HEK293 (cell line): ENCODE measurements at regions not wholly inside any gene's neighbourhood (a gene's known extent, or its start where the extent isn't known, plus 50 kb on each side); places are given as distances from the start of the nearest gene placed in this dataset.

Experiments
- CTCF ChIA-PET: fragments of 350-600 bp; formaldehyde crosslinking; extraction: SDS; loops from one replicate; lab custom pipeline; 2021; ENCODE audit warnings: antibody characterized with exemption; lab: Yijun Ruan, JAX
- POLR2A ChIA-PET: fragments of 300-600 bp; formaldehyde crosslinking; extraction: SDS; loops from one replicate; lab custom pipeline; 2020; ENCODE audit warnings: antibody characterized with exemption, inconsistent platforms; lab: Yijun Ruan, JAX
- H3K27ac ChIP-seq: fragments of 200-500 bp; sonication (Bioruptor generic); 2 replicates; pipeline ENCODE4 v1.5.1; 2014; ENCODE audit warnings: low read depth, low read length, control low read depth, inconsistent platforms; ENCODE audit errors: extremely low read depth
- H3K36me3 ChIP-seq, 2 experiments: fragments of 200-500 bp in 1 of 2; sonication (Bioruptor generic) in 1 of 2; 1 replicate in 1 of 2; 2 replicates in 1 of 2; pipeline ENCODE4 v1.5.1; 2014 to 2017; ENCODE audit warnings: inconsistent platforms in 2 of 2, low read length in 2 of 2; ENCODE audit not compliant: control insufficient read depth in 2 of 2, insufficient read depth in 1 of 2
- H3K4me1 ChIP-seq: fragments of 200-500 bp; sonication (Bioruptor generic); 2 replicates; pipeline ENCODE4 v1.5.1; 2014; ENCODE audit warnings: mild to moderate bottlenecking, low read length, inconsistent platforms; ENCODE audit not compliant: control insufficient read depth, insufficient read depth
- H3K4me3 ChIP-seq: 2 replicates; pipeline ENCODE4 v1.5.1; 2011; ENCODE audit warnings: low read depth, mild to moderate bottlenecking, control low read depth, low read length, moderate library complexity
- H3K9me3 ChIP-seq: fragments of 200-500 bp; sonication (Bioruptor generic); 2 replicates; pipeline ENCODE4 v1.5.1; 2014; ENCODE audit warnings: low read depth, low read length, inconsistent platforms; ENCODE audit not compliant: control insufficient read depth, insufficient read depth
- ELK4 ChIP-seq: IDR thresholded peaks from 2 replicates; pipeline ENCODE4 v1.6.1; 2011; ENCODE audit warnings: mild to moderate bottlenecking, low read depth, low read length, borderline replicate concordance
- HIC1 ChIP-seq: fragments of 450-650 bp; formaldehyde crosslinking; IDR thresholded peaks from 2 replicates; pipeline ENCODE4 v1.5.1; 2016; ENCODE audit warnings: missing biosample characterization, missing genetic modification characterization
- HOXD13 ChIP-seq: sonication (generic); formaldehyde crosslinking; IDR thresholded peaks from 2 replicates; pipeline ENCODE4 v1.8.0; 2022; ENCODE audit warnings: missing genetic modification reagents, borderline replicate concordance
- IKZF3 ChIP-seq: fragments of 450-650 bp; IDR thresholded peaks from 2 replicates; pipeline ENCODE4 v1.5.0; 2018; ENCODE audit warnings: missing biosample characterization, mild to moderate bottlenecking, missing genetic modification characterization, moderate library complexity
- KLF16 ChIP-seq: fragments of 450-650 bp; formaldehyde crosslinking; IDR thresholded peaks from 2 replicates; pipeline ENCODE4 v1.5.1; 2017; ENCODE audit warnings: missing biosample characterization, missing genetic modification characterization
- PATZ1 ChIP-seq: fragments of 450-650 bp; formaldehyde crosslinking; IDR thresholded peaks from 2 replicates; pipeline ENCODE4 v1.5.1; 2016; ENCODE audit warnings: missing biosample characterization, missing genetic modification characterization
- SP2 ChIP-seq: fragments of 450-650 bp; formaldehyde crosslinking; IDR thresholded peaks from 2 replicates; pipeline ENCODE4 v1.5.1; 2016; ENCODE audit warnings: missing biosample characterization, missing genetic modification characterization
- TCF7L2 ChIP-seq: IDR thresholded peaks from 2 replicates; pipeline ENCODE4 v1.6.1; 2011; ENCODE audit warnings: low read depth, mild to moderate bottlenecking, inconsistent platforms, low read length, moderate library complexity, borderline replicate concordance
- ZBTB20 ChIP-seq: fragments of 450-650 bp; formaldehyde crosslinking; IDR thresholded peaks from 2 replicates; pipeline ENCODE4 v1.5.1; 2016; ENCODE audit warnings: missing biosample characterization, missing genetic modification characterization
- ZBTB44 ChIP-seq: fragments of 450-650 bp; IDR thresholded peaks from 2 replicates; pipeline ENCODE4 v1.5.1; 2018; ENCODE audit warnings: missing biosample characterization, mild to moderate bottlenecking, missing genetic modification characterization
- ZFP3 ChIP-seq: fragments of 450-650 bp; formaldehyde crosslinking; IDR thresholded peaks from 2 replicates; pipeline ENCODE4 v1.5.1; 2016; ENCODE audit warnings: low read depth, missing biosample characterization, missing genetic modification characterization
- ZNF114 ChIP-seq: fragments of 450-650 bp; formaldehyde crosslinking; IDR thresholded peaks from 2 replicates; pipeline ENCODE4 v1.5.0; 2017; ENCODE audit warnings: missing biosample characterization, missing genetic modification characterization
- ZNF121 ChIP-seq: fragments of 450-650 bp; formaldehyde crosslinking; IDR thresholded peaks from 2 replicates; pipeline ENCODE4 v1.5.1; 2016; ENCODE audit warnings: missing biosample characterization, missing genetic modification characterization
- ZNF132 ChIP-seq: fragments of 450-650 bp; formaldehyde crosslinking; IDR thresholded peaks from 2 replicates; pipeline ENCODE4 v1.5.1; 2017; ENCODE audit warnings: missing biosample characterization, missing genetic modification characterization, borderline replicate concordance
- ZNF423 ChIP-seq: fragments of 450-650 bp; formaldehyde crosslinking; IDR thresholded peaks from 2 replicates; pipeline ENCODE4 v1.5.1; 2016; ENCODE audit warnings: missing biosample characterization, missing genetic modification characterization
- ZNF555 ChIP-seq: fragments of 450-650 bp; formaldehyde crosslinking; conservative IDR thresholded peaks from 2 replicates; pipeline ENCODE4 v1.5.1; 2017; ENCODE audit warnings: missing biosample characterization, mild to moderate bottlenecking, missing genetic modification characterization, inconsistent platforms
- ZNF560 ChIP-seq: fragments of 450-650 bp; formaldehyde crosslinking; IDR thresholded peaks from 2 replicates; pipeline ENCODE4 v1.5.1; 2017; ENCODE audit warnings: missing biosample characterization, missing genetic modification characterization, borderline replicate concordance
- ZNF621 ChIP-seq: fragments of 450-650 bp; formaldehyde crosslinking; IDR thresholded peaks from 2 replicates; pipeline ENCODE4 v1.5.1; 2017; ENCODE audit warnings: missing biosample characterization, missing genetic modification characterization
- ZNF645 ChIP-seq: fragments of 450-650 bp; formaldehyde crosslinking; IDR thresholded peaks from 2 replicates; pipeline ENCODE4; 2016; ENCODE audit warnings: missing biosample characterization, missing genetic modification characterization
- ZNF654 ChIP-seq: fragments of 450-650 bp; formaldehyde crosslinking; IDR thresholded peaks from 2 replicates; pipeline ENCODE4 v1.5.1; 2016; ENCODE audit warnings: low read depth, missing biosample characterization, missing genetic modification characterization
- ZNF660 ChIP-seq: fragments of 450-650 bp; IDR thresholded peaks from 2 replicates; pipeline ENCODE4 v1.5.1; 2018; ENCODE audit warnings: missing biosample characterization, mild to moderate bottlenecking, missing genetic modification characterization
- ZNF768 ChIP-seq: fragments of 450-650 bp; formaldehyde crosslinking; IDR thresholded peaks from 2 replicates; pipeline ENCODE4 v1.5.1; 2018; ENCODE audit warnings: missing biosample characterization, mild to moderate bottlenecking, missing genetic modification characterization
- ZNF791 ChIP-seq: fragments of 450-650 bp; formaldehyde crosslinking; IDR thresholded peaks from 2 replicates; pipeline ENCODE4 v1.5.1; 2016; ENCODE audit warnings: missing biosample characterization, missing genetic modification characterization
- ZNF830 ChIP-seq: fragments of 450-650 bp; IDR thresholded peaks from 2 replicates; pipeline ENCODE4 v1.5.0; 2018; ENCODE audit warnings: missing biosample characterization, missing genetic modification characterization, low read depth, mild to moderate bottlenecking, moderate library complexity

- TF ChIP-seq SP2 (tag by site-specific recombination) = no peak
- TF ChIP-seq ZNF621 = no peak
Observed at GRCh38 chr5:166624573-166624972, 1666.9 kb upstream of the WWC1 start (continued).

- H3K36me3 ChIP-seq = no peaks in the 10 kb centered on the region
- H3K9me3 ChIP-seq = no peaks in the 10 kb centered on the region
- H3K4me3 ChIP-seq = no peak overlapping the region
- no peak overlapping the region for H3K27ac ChIP-seq
- TF ChIP-seq PATZ1 (tag by site-specific recombination) (no peak), ZNF791 (tag by site-specific recombination) (no peak), TCF7L2 (no peak), HOXD13 (CRISPR knock-in tag) (no peak), ZNF560 (no peak), ZNF654 (no peak), ZNF114 (tag by site-specific recombination) (no peak), ZNF121 (no peak), ZBTB44 (no peak), ZNF768 (tag by site-specific recombination) (no peak)
- POLR2A ChIA-PET = no interaction called here
- no peaks in the 10 kb centered on the region for H3K4me1 ChIP-seq
- CTCF ChIA-PET = no interaction called here
Observed at GRCh38 chr5:166625210-166625865, 1666.1 kb upstream of the WWC1 start.

GRCh38 chr5:166637295-166637694, 1654.2 kb upstream of the WWC1 start:
- CTCF ChIA-PET = no interaction called here
- Histone ChIP-seq H3K27ac (no peak overlapping the region), H3K9me3 (no peaks in the 10 kb centered on the region), H3K4me3 (no peak overlapping the region), H3K36me3 (no peaks in the 10 kb centered on the region), H3K4me1 (no peaks in the 10 kb centered on the region)
- POLR2A ChIA-PET = no interaction called here
- TF ChIP-seq KLF16 = no peak
- no peak for TF ChIP-seq ZNF132
- TF ChIP-seq ZNF423 (tag by site-specific recombination) = no peak
- TF ChIP-seq ZNF768 (tag by site-specific recombination) = no peak
- TF ChIP-seq IKZF3 = no peak
- TF ChIP-seq ELK4 = no peak
- TF ChIP-seq ZNF660 (tag by site-specific recombination) = no peak
- TF ChIP-seq ZBTB20 (tag by site-specific recombination) = no peak
- no peak for TF ChIP-seq ZNF645
- no peak for TF ChIP-seq HIC1 (tag by site-specific recombination)
- no peak for TF ChIP-seq ZNF555 (tag by site-specific recombination)
- TF ChIP-seq ZNF830 (tag by site-specific recombination) = no peak
- no peak for TF ChIP-seq ZFP3 (tag by site-specific recombination)
